HFF-Myc (cell line): ENCODE measurements at regions not wholly inside any gene's neighbourhood (a gene's known extent, or its start where the extent isn't known, plus 50 kb on each side); places are given as distances from the start of the nearest gene placed in this dataset.

Source experiments
- DNase-seq: peaks from one replicate; pipeline ENCODE4 v3.0.0-alpha.2; 2011; ENCODE audit warnings: low read depth; ENCODE audit errors: extremely low read depth
- H3K4me3 ChIP-seq: replicated peaks from 2 replicates; pipeline ENCODE4 v1.5.1; 2011; ENCODE audit warnings: low read depth, mild to moderate bottlenecking, control low read depth, low read length
- TF ChIP-seq, protein P1 (sequence below): IDR thresholded peaks from 2 replicates; pipeline ENCODE4 v1.5.1; 2012; ENCODE audit warnings: mild to moderate bottlenecking, low read depth, low read length, control low read depth; ENCODE audit errors: missing control alignments

DNA sequence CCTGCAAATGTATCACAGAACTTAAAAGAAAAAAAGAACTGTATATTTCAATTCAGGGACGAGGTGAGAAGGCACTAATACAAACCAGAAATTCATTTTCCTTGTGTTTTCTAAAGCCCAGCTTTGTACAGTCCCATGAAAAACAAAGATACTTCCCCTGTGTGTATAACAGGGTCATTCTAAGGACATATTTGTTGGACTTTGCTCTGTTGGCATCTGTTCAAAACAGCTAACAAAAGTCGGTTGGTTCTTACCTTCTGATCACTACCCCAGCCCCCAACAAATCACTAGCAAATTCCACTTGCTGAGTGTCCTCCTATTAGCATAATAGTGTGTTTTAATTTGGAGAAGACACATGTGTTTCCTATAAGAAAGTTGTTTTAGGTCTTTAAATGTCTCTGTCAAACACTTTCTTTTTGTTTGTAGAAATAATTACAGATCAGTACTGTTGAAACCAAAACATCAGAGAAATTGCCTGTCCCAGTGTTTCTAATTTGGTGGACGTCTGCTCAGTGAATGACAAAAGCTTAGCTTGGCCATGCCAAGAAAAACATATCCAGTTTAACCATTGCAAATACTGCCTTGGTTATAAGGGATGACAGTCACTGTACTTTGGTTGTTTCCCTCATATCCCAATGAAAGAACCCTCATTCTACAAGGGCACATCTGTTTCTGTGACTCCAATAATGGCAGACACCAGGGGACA, 480.5 kb downstream of the EBF1 start:
- TF ChIP-seq, protein P1, sequence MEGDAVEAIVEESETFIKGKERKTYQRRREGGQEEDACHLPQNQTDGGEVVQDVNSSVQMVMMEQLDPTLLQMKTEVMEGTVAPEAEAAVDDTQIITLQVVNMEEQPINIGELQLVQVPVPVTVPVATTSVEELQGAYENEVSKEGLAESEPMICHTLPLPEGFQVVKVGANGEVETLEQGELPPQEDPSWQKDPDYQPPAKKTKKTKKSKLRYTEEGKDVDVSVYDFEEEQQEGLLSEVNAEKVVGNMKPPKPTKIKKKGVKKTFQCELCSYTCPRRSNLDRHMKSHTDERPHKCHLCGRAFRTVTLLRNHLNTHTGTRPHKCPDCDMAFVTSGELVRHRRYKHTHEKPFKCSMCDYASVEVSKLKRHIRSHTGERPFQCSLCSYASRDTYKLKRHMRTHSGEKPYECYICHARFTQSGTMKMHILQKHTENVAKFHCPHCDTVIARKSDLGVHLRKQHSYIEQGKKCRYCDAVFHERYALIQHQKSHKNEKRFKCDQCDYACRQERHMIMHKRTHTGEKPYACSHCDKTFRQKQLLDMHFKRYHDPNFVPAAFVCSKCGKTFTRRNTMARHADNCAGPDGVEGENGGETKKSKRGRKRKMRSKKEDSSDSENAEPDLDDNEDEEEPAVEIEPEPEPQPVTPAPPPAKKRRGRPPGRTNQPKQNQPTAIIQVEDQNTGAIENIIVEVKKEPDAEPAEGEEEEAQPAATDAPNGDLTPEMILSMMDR: no peak
- no peak overlapping the region for H3K4me3 ChIP-seq
- no peak for DNase-seq

DNA sequence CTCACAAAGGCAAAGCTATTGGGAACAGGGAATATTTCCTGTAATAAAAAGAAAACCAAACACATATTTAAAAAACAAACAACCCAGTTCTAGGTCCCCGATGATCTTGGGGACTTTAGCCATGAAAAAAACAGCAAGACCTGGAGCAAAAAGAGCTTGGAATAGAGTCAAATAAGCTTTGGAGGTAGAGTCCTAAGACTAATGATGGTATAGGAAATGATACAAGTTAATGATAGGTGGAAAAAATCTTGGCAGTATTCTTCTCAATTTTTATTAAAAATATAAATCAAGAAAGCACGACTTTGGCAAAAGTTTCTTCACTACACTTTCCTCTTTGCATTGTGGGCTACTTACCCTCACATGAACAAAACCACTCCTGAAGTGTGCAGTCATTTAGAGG, 481.5 kb downstream of the EBF1 start:
- no peak overlapping the region for H3K4me3 ChIP-seq

DNA sequence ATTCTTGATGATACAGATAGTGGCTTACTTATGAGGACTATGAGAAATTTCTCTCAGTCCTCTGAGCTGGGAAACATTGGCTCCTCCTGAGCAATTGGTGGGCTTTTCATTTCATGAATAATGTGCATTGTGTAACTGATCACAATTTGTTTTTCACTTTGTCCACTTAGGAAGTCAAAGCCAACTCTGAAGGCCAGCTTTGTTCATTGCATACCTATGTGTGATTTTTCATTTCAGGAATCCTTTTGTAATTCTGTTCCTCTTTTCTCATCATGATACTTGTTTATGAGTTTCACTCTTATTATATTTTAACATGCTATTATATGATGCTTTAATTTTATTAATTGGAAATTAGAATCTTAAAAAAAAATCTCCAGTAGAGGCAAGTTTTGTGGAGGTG, 483.0 kb downstream of the EBF1 start:
- TF ChIP-seq, protein P1: no peak
- DNase-seq: no peak
- H3K4me3 ChIP-seq: no peak overlapping the region

More for the DNA sequence above, 481.5 kb downstream of the EBF1 start:
- DNase-seq: no peak
- TF ChIP-seq, protein P1: no peak

DNA sequence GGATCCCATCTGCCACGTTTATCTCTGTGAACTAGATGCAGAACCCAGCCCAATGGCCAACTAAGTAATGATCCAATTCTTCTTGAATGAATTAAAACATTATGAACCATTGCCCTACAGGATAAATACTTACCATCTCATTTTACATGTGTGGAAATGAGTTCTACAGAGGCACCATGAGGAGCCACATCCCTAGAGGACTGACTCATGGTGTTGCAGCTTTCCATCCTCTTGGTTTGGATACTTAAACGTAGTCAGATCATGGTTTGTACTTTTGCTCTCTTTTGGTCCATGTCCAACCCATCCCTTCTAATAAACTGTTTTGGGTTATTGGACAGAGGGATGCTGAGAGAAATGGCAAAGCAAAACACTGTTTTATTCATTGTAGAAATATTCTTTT, 484.8 kb downstream of the EBF1 start:
- TF ChIP-seq, protein P1: no peak
- DNase-seq: no peak
- H3K4me3 ChIP-seq: no peak overlapping the region

DNA sequence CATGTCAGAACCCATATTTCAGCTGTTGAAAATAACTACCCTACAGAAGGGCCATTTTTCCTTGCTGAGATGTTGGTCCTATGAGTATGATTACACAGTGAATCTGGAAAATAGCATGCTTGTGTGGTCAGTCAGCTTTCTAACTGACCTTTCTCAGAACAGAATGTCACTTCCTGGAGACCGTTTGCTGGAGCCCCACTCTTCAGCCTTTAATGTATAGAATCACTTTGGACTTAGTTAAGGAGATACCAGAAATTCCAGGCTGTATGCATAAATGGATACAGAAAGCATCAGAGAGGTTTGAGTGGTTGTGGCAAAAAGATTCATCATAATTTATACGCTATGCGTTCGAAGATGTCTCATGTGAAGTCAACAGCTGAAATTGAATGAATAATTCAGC, 488.1 kb downstream of the EBF1 start:
- TF ChIP-seq, protein P1: no peak
- DNase-seq: no peak

DNA sequence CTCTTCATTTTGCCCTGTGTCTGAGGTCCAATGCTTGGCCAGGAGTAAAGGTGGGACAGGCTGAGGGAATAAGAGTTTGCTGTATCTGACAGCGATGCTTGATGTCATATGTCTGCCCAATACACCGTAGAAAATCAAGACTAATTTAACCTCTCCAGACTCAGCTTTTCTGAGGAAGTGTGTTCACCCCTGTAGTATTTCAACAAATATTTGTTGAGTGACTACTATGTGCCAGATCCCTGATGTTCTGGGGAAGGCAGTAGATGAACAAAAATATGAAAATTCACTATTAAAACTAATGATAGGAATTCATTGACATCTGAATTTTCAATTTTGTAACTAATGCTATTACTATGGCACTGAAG, 489.7 kb downstream of the EBF1 start:
- DNase-seq: no peak
- no peak overlapping the region for H3K4me3 ChIP-seq
- TF ChIP-seq, protein P1: no peak

More for the DNA sequence above, 488.1 kb downstream of the EBF1 start:
- no peak overlapping the region for H3K4me3 ChIP-seq

DNA sequence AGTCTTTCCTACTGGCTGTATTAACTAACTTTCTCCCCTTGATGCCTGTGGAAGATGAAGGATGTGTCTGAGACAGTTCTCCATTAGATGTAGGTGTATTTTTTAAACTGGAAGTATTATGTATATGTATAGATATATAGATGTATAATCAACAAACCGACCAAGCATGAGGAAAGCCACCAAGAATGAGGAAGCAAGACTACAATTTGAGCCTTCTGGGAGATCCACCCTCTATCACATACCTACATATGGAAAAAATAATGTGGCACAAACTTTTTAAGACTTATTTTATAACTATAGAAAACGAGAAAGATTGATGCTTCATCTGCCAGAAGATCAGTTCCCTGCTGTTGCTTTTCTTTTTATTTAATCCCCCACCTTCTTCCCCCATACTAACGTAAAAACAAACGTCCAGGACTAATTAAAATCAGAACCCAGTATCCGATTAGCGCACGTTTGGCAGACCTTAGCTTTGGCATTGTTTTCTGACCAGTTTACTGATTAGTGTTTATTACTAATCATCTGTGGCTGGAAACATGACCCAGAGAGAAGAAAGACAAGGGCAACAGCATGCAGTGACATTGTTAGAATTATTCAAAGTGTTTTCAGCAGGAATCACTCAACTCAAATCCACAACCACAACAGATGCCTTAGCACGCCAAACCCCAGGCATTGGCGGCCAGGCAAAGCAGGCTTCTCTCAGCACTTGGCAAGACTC, 490.2 kb downstream of the EBF1 start:
- no peak overlapping the region for H3K4me3 ChIP-seq
- DNase-seq: peak; percentile 30
- TF ChIP-seq, protein P1: no peak
